Spleen (tissue), 7 donors: ENCODE measurements at regions not wholly inside any gene's neighbourhood (a gene's known extent, or its start where the extent isn't known, plus 50 kb on each side); places are given as distances from the start of the nearest gene placed in this dataset.

Experiments
- CTCF ChIP-seq, 11 experiments: fragments of 200-600 bp in 7 of 11; fragments of 450-650 bp in 4 of 11; sonication (generic) in 4 of 11; IDR thresholded peaks in 8 of 11; conservative IDR thresholded peaks in 3 of 11; 1 replicate in 7 of 11; 2 replicates in 4 of 11; pipeline versions ENCODE4 v1.4.0 to v1.8.0; 2016 to 2021; ENCODE audit warnings: antibody characterized with exemption in 11 of 11, inconsistent platforms in 4 of 11, mild to moderate bottlenecking in 1 of 11
- POLR2AphosphoS5 ChIP-seq, 3 donors: sonication (generic); formaldehyde crosslinking; IDR thresholded peaks; one replicate each; pipeline ENCODE4 v1.5.1; 2017; ENCODE audit warnings: antibody characterized with exemption in 3 of 3
- donor health status: DM: no; HTN: no; CAD: no; lungs with moderate emphysema.
- donor health status: DM: no; HTN: no; CAD: no.
- donor health status: DM: no; HTN: no; CAD: no.

GRCh38 chr5:51566953-51567352, 183.7 kb downstream of the ISL1 start:
- TF ChIP-seq CTCF (IDR thresholded peaks at IDR 0.05 in 8 of 11, conservative IDR thresholded peaks at IDR 0.05 in 3 of 11), result no peak
- no peak for TF ChIP-seq POLR2AphosphoS5 (IDR thresholded peaks at IDR 0.05)
